Glomerular visceral epithelial cell (primary cell): ENCODE measurements at regions not wholly inside any gene's neighbourhood (a gene's known extent, or its start where the extent isn't known, plus 50 kb on each side); places are given as distances from the start of the nearest gene placed in this dataset.

ENCODE experiments used
- DNase-seq: peaks from one replicate; pipeline ENCODE4 v3.0.0-alpha.2; 2016; ENCODE audit errors: extremely low spot score

GRCh38 chr5:114250536-114250935 lies 111.3 kb upstream of the KCNN2 start:
- no peak for DNase-seq

GRCh38 chr5:114252226-114252625 lies 109.6 kb upstream of the KCNN2 start:
- DNase-seq: no peak

GRCh38 chr5:114255260-114255659 lies 106.6 kb upstream of the KCNN2 start:
- DNase-seq: no peak

GRCh38 chr5:114261989-114262388 lies 99.9 kb upstream of the KCNN2 start:
- DNase-seq: no peak

GRCh38 chr5:114265432-114266060 lies 96.3 kb upstream of the KCNN2 start:
- DNase-seq: no peak

GRCh38 chr5:114266374-114266773 lies 95.5 kb upstream of the KCNN2 start:
- DNase-seq: no peak

- DNase-seq: no peak
Measured at GRCh38 chr5:114296191-114296590, 65.7 kb upstream of the KCNN2 start.

- DNase-seq: no peak
Measured at GRCh38 chr5:114297915-114298314, 64.0 kb upstream of the KCNN2 start.

- DNase-seq: no peak
Measured at GRCh38 chr5:114305402-114306207, 56.3 kb upstream of the KCNN2 start.

GRCh38 chr5:114308017-114308416 lies 53.9 kb upstream of the KCNN2 start:
- no peak for DNase-seq

- no peak for DNase-seq
Measured at GRCh38 chr5:114308508-114308907, 53.4 kb upstream of the KCNN2 start.

GRCh38 chr5:114310666-114311065 lies 51.2 kb upstream of the KCNN2 start:
- DNase-seq: no peak

- DNase-seq: no peak
Measured at GRCh38 chr5:114311281-114311680, 50.6 kb upstream of the KCNN2 start.

GRCh38 chr5:114311968-114312367 lies 49.9 kb upstream of the KCNN2 start:
- DNase-seq: no peak
